ENCODE measurements at regions not wholly inside any gene's neighbourhood (a gene's known extent, or its start where the extent isn't known, plus 50 kb on each side); places are given as distances from the start of the nearest gene placed in this dataset.

DNA sequence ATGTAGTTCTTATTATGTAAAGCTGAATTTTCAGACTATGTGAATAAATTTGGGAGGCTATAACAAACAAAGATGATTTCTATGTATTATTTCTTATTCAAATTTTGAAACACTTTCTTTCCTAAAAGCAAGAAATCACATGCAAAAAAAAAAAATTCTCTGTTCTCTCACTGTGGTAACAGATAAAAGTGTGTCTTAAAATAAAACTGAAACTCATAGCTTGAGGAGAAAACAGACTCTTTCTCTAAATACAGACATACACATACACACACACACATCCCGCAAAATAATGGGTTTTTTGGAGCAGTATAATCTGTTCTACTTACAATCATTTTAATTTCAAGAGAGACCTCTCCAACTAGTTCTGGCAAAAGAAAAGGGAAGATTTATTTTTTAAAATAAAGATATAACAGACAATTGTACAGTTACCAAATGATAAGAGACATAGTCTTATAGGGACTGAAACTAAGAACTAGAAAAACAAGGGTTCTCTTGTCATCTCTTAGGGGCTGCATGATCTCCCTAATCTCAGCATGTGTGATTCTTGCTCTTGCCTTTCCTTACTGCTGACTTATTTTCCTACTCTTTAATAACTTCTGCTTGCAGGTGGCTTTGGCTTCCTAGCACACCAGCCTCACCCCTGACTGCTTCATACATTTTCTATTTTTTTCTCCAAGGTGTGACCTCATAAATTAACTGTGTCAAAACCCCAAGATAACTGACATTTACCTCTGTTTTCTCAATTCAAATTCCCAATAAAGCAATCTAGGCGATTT lies 483.5 kb upstream of the POT1 start:
- Histone ChIP-seq H3K9me2 (replicated peaks; ENCODE audit: control insufficient read depth, low read length) (no peaks in the 10 kb centered on the region), H3K36me3 (ENCODE audit: control insufficient read depth, low read length) (no peaks in the 10 kb centered on the region), H4K20me1 (ENCODE audit: control insufficient read depth, insufficient read depth, low read depth, low read length) (no peaks in the 10 kb centered on the region), H3K4me2 (ENCODE audit: low read length) (no peak overlapping the region), H3K9me3 (ENCODE audit: control insufficient read depth, insufficient read depth, low read length) (no peaks in the 10 kb centered on the region), H3K4me1 (ENCODE audit: control insufficient read depth, low read length) (no peaks in the 10 kb centered on the region), H3K4me3 (ENCODE audit: low read length) (no peak overlapping the region), H3F3A (ENCODE audit: control insufficient read depth, insufficient read depth) (no peaks in the 10 kb centered on the region), H3K27me3 (ENCODE audit: control insufficient read depth, low read length) (no peaks in the 10 kb centered on the region), H3K79me2 (ENCODE audit: control insufficient read depth, low read length) (no peaks in the 10 kb centered on the region), H3K27ac (ENCODE audit: low read depth, low read length) (no peak overlapping the region)
- TF ChIP-seq, protein P1, sequence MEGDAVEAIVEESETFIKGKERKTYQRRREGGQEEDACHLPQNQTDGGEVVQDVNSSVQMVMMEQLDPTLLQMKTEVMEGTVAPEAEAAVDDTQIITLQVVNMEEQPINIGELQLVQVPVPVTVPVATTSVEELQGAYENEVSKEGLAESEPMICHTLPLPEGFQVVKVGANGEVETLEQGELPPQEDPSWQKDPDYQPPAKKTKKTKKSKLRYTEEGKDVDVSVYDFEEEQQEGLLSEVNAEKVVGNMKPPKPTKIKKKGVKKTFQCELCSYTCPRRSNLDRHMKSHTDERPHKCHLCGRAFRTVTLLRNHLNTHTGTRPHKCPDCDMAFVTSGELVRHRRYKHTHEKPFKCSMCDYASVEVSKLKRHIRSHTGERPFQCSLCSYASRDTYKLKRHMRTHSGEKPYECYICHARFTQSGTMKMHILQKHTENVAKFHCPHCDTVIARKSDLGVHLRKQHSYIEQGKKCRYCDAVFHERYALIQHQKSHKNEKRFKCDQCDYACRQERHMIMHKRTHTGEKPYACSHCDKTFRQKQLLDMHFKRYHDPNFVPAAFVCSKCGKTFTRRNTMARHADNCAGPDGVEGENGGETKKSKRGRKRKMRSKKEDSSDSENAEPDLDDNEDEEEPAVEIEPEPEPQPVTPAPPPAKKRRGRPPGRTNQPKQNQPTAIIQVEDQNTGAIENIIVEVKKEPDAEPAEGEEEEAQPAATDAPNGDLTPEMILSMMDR (IDR thresholded peaks at IDR 0.05; ENCODE audit: low read depth, low read length, poor library complexity, severe bottlenecking): no peak
- TF ChIP-seq EZH2phosphoT487 (IDR thresholded peaks at IDR 0.05; ENCODE audit: borderline replicate concordance, low read length): no peak

DNA sequence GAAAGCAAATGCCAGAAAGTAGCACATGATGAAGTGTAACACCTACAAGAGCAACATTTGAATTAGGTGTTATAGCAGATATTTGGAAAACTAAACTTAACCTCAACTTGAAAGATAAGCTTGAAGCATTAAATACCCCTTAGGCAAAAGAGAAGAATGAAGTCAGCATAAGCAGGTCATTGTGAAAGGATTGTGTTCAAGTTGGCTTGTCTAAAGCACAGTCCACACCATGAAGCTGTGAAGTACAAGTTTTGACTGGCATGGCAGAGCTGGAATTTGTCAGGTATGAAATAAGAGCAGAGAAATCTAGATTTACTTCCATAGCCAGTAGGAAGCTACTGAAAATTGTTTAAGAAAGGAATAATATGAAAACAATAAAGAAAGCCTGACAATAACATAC lies 480.3 kb upstream of the POT1 start:
- H4K20me1 ChIP-seq (ENCODE audit: control insufficient read depth, insufficient read depth, low read depth, low read length): no peaks in the 10 kb centered on the region
- H3F3A ChIP-seq (ENCODE audit: control insufficient read depth, insufficient read depth): no peaks in the 10 kb centered on the region
- no peaks in the 10 kb centered on the region for H3K36me3 ChIP-seq (ENCODE audit: control insufficient read depth, low read length)
- no peak overlapping the region for H3K4me2 ChIP-seq (ENCODE audit: low read length)
- 0 out of 2 replicates have a peak, but pooled peaks cover 4% of the 10 kb centered on the region for H3K4me1 ChIP-seq (ENCODE audit: control insufficient read depth, low read length)
- no peaks in the 10 kb centered on the region for H3K9me2 ChIP-seq (replicated peaks; ENCODE audit: control insufficient read depth, low read length)
- TF ChIP-seq EZH2phosphoT487 (IDR thresholded peaks at IDR 0.05; ENCODE audit: borderline replicate concordance, low read length): no peak
- TF ChIP-seq, protein P1 (IDR thresholded peaks at IDR 0.05; ENCODE audit: low read depth, low read length, poor library complexity, severe bottlenecking): no peak
- no peaks in the 10 kb centered on the region for H3K9me3 ChIP-seq (ENCODE audit: control insufficient read depth, insufficient read depth, low read length)
- no peak overlapping the region for H3K27ac ChIP-seq (ENCODE audit: low read depth, low read length)
- no peaks in the 10 kb centered on the region for H3K79me2 ChIP-seq (ENCODE audit: control insufficient read depth, low read length)
- no peak overlapping the region for H3K4me3 ChIP-seq (ENCODE audit: low read length)
- no peaks in the 10 kb centered on the region for H3K27me3 ChIP-seq (ENCODE audit: control insufficient read depth, low read length)

DNA sequence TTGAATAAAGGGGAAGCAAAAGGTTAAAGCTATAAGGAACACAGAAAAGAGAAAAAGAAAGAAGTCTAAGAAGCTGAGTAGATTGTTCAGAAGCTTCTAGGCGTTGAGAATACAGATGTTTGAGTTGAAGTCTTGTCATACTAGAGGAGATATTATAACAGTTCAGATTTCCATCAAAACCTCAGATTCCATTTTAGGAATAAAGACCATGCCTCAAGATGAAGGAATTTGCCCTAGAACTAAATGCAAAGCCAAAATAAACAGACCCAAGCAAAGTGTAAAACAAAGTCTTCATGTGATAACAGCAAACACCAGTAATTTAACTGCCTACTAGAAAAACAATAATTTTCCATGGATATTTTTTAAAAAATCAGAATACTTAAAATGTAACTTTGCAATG lies 476.5 kb upstream of the POT1 start:
- Histone ChIP-seq H3K4me2 (ENCODE audit: low read length) (no peak overlapping the region), H3K36me3 (ENCODE audit: control insufficient read depth, low read length) (no peaks in the 10 kb centered on the region), H3K27me3 (ENCODE audit: control insufficient read depth, low read length) (no peaks in the 10 kb centered on the region), H4K20me1 (ENCODE audit: control insufficient read depth, insufficient read depth, low read depth, low read length) (no peaks in the 10 kb centered on the region), H3K9me3 (ENCODE audit: control insufficient read depth, insufficient read depth, low read length) (no peaks in the 10 kb centered on the region), H3F3A (ENCODE audit: control insufficient read depth, insufficient read depth) (no peaks in the 10 kb centered on the region), H3K4me1 (ENCODE audit: control insufficient read depth, low read length) (0 out of 2 replicates have a peak, but pooled peaks cover 4% of the 10 kb centered on the region), H3K4me3 (ENCODE audit: low read length) (no peak overlapping the region), H3K27ac (ENCODE audit: low read depth, low read length) (no peak overlapping the region), H3K79me2 (ENCODE audit: control insufficient read depth, low read length) (no peaks in the 10 kb centered on the region), H3K9me2 (replicated peaks; ENCODE audit: control insufficient read depth, low read length) (no peaks in the 10 kb centered on the region)
- no peak for TF ChIP-seq EZH2phosphoT487 (IDR thresholded peaks at IDR 0.05; ENCODE audit: borderline replicate concordance, low read length)
- TF ChIP-seq, protein P1 (IDR thresholded peaks at IDR 0.05; ENCODE audit: low read depth, low read length, poor library complexity, severe bottlenecking): no peak

Data from DOHH2 (cell line).